DND-41 (cell line): ENCODE measurements at regions not wholly inside any gene's neighbourhood (a gene's known extent, or its start where the extent isn't known, plus 50 kb on each side); places are given as distances from the start of the nearest gene placed in this dataset.

Source experiments
- ATAC-seq: fragments of 200-7000 bp; cut with Tn5 transposase; 3 replicates; pipeline ENCODE4 v1.9.1; 2021; ENCODE audit warnings: low read depth; ENCODE audit not compliant: insufficient read depth
- DNase-seq: peaks from one replicate; pipeline ENCODE4 v3.0.0-alpha.2; 2020
- H2AFZ ChIP-seq: 2 replicates; pipeline ENCODE4 v1.6.0; 2012; ENCODE audit warnings: low read depth, low read length
- H3K27ac ChIP-seq: 2 replicates; pipeline ENCODE4 v1.5.1; 2012; ENCODE audit warnings: low read length, inconsistent platforms
- H3K27me3 ChIP-seq: fragments of 200-600 bp; sonication (generic); 2 replicates; pipeline ENCODE4 v1.6.0; 2012; ENCODE audit warnings: low read length, mild to moderate bottlenecking, inconsistent platforms; ENCODE audit not compliant: insufficient read depth, poor library complexity
- H3K36me3 ChIP-seq: 2 replicates; pipeline ENCODE4 v1.5.1; 2012; ENCODE audit warnings: low read length, inconsistent platforms; ENCODE audit not compliant: insufficient read depth
- H3K4me1 ChIP-seq: 2 replicates; pipeline ENCODE4 v1.5.1; 2012; ENCODE audit warnings: mild to moderate bottlenecking, low read length; ENCODE audit not compliant: insufficient read depth
- H3K4me2 ChIP-seq: 2 replicates; pipeline ENCODE4 v1.6.0; 2012; ENCODE audit warnings: mild to moderate bottlenecking, moderate library complexity, low read length, inconsistent platforms; ENCODE audit not compliant: insufficient read depth
- H3K4me3 ChIP-seq, 2 experiments: fragments of 200-600 bp in 1 of 2; shearing (Covaris generic) in 1 of 2; 2 replicates each; pipeline ENCODE4 v1.5.1; 2012 to 2016; ENCODE audit warnings: inconsistent platforms in 2 of 2, low read length in 2 of 2, mild to moderate bottlenecking in 2 of 2, low read depth in 1 of 2, moderate library complexity in 1 of 2
- H3K79me2 ChIP-seq: 2 replicates; pipeline ENCODE4 v1.6.0; 2012; ENCODE audit warnings: low read length, inconsistent platforms; ENCODE audit not compliant: insufficient read depth
- H3K9ac ChIP-seq: 2 replicates; pipeline ENCODE4 v1.6.0; 2012; ENCODE audit warnings: low read depth, mild to moderate bottlenecking, inconsistent platforms, low read length, moderate library complexity
- H3K9me3 ChIP-seq: 2 replicates; pipeline ENCODE4 v1.5.1; 2012; ENCODE audit warnings: low read length, moderate library complexity, mild to moderate bottlenecking, inconsistent platforms; ENCODE audit not compliant: insufficient read depth, severe bottlenecking
- H4K20me1 ChIP-seq: 2 replicates; pipeline ENCODE4 v1.6.0; 2012; ENCODE audit warnings: low read length; ENCODE audit not compliant: insufficient read depth
- CTCF ChIP-seq: IDR thresholded peaks from 2 replicates; pipeline ENCODE4 v1.5.1; 2012; ENCODE audit warnings: borderline replicate concordance, low read length, moderate library complexity, mild to moderate bottlenecking; ENCODE audit not compliant: poor library complexity, severe bottlenecking; ENCODE audit errors: extremely low read depth
- EZH2 ChIP-seq: IDR thresholded peaks from 3 replicates; pipeline ENCODE4 v1.6.1; 2012; ENCODE audit warnings: borderline replicate concordance, low read depth, mild to moderate bottlenecking, moderate library complexity, low read length, inconsistent platforms; ENCODE audit not compliant: severe bottlenecking

DNA sequence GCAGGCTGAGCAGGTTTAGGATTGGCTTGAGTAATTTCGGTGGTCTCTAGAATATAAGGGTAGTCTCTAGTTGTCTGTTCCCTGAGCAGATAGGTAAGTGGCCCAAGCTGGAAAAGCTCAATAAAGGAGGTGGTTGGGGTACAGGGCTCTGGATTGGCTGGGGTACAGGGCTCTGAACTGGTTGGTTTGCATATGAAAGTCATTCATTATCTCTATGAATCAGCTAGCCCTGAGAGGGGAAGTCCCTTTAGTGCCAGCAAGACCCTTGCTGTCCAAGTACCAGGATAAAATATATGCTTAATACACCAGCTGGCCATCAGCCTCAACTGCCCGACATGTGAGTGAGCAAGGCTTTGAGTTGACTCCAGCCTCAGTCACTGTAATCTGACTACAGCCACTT, 93.0 kb downstream of the ZBTB18 start:
- no peak for ATAC-seq
- no peak for TF ChIP-seq EZH2
- no peak for TF ChIP-seq CTCF

GRCh38 chr1:244150071-244150470, 99.0 kb downstream of the ZBTB18 start:
- no peak overlapping the region for H3K4me2 ChIP-seq
- H3K27ac ChIP-seq, result no peak overlapping the region
- H3K36me3 ChIP-seq, result no peaks in the 10 kb centered on the region
- H3K4me1 ChIP-seq, result no peaks in the 10 kb centered on the region
- no peaks in the 10 kb centered on the region for H3K9me3 ChIP-seq
- DNase-seq (no peak), ATAC-seq (no peak)
- no peak for TF ChIP-seq CTCF
- TF ChIP-seq EZH2, result no peak
- H3K27me3 ChIP-seq, result no peaks in the 10 kb centered on the region
- H3K79me2 ChIP-seq, result no peaks in the 10 kb centered on the region
- no peak overlapping the region for H2AFZ ChIP-seq
- H4K20me1 ChIP-seq, result no peaks in the 10 kb centered on the region
- no peak overlapping the region for H3K4me3 ChIP-seq
- H3K9ac ChIP-seq, result no peak overlapping the region

More for the DNA sequence above, 93.0 kb downstream of the ZBTB18 start:
- no peak overlapping the region for H3K4me3 ChIP-seq
- H3K9ac ChIP-seq, result no peak overlapping the region
- no peak overlapping the region for H2AFZ ChIP-seq
- no peaks in the 10 kb centered on the region for H3K4me1 ChIP-seq
- no peak for DNase-seq
- H3K27me3 ChIP-seq, result no peaks in the 10 kb centered on the region
- no peaks in the 10 kb centered on the region for H4K20me1 ChIP-seq
- no peaks in the 10 kb centered on the region for H3K79me2 ChIP-seq
- no peak overlapping the region for H3K4me2 ChIP-seq
- H3K9me3 ChIP-seq, result no peaks in the 10 kb centered on the region
- no peaks in the 10 kb centered on the region for H3K36me3 ChIP-seq
- H3K27ac ChIP-seq, result no peak overlapping the region

- H3K27me3 ChIP-seq, result no peaks in the 10 kb centered on the region
- TF ChIP-seq CTCF (no peak), EZH2 (no peak)
- no peak overlapping the region for H2AFZ ChIP-seq
Observed at GRCh38 chr1:244150665-244151064, 99.6 kb downstream of the ZBTB18 start.

GRCh38 chr1:244151537-244151936, 100.5 kb downstream of the ZBTB18 start:
- no peak overlapping the region for H3K27ac ChIP-seq
- no peak for DNase-seq
- H3K9me3 ChIP-seq, result no peaks in the 10 kb centered on the region
- no peaks in the 10 kb centered on the region for H3K79me2 ChIP-seq
- no peak overlapping the region for H3K4me3 ChIP-seq
- H3K9ac ChIP-seq, result no peak overlapping the region
- H3K36me3 ChIP-seq, result no peaks in the 10 kb centered on the region
- H4K20me1 ChIP-seq, result no peaks in the 10 kb centered on the region
- H2AFZ ChIP-seq, result no peak overlapping the region
- H3K4me2 ChIP-seq, result no peak overlapping the region
- ATAC-seq, result no peak
- H3K4me1 ChIP-seq, result no peaks in the 10 kb centered on the region
- no peak for TF ChIP-seq CTCF
- TF ChIP-seq EZH2, result no peak
- H3K27me3 ChIP-seq, result no peaks in the 10 kb centered on the region

More at GRCh38 chr1:244150665-244151064, 99.6 kb downstream of the ZBTB18 start:
- Histone ChIP-seq H3K9me3 (no peaks in the 10 kb centered on the region), H3K4me3 (no peak overlapping the region), H3K9ac (no peak overlapping the region), H3K36me3 (no peaks in the 10 kb centered on the region), H4K20me1 (no peaks in the 10 kb centered on the region), H3K79me2 (no peaks in the 10 kb centered on the region), H3K4me2 (no peak overlapping the region), H3K4me1 (no peaks in the 10 kb centered on the region), H3K27ac (no peak overlapping the region)
- DNase-seq (no peak), ATAC-seq (no peak)
